ENCODE measurements at regions not wholly inside any gene's neighbourhood (a gene's known extent, or its start where the extent isn't known, plus 50 kb on each side); places are given as distances from the start of the nearest gene placed in this dataset.

DNA sequence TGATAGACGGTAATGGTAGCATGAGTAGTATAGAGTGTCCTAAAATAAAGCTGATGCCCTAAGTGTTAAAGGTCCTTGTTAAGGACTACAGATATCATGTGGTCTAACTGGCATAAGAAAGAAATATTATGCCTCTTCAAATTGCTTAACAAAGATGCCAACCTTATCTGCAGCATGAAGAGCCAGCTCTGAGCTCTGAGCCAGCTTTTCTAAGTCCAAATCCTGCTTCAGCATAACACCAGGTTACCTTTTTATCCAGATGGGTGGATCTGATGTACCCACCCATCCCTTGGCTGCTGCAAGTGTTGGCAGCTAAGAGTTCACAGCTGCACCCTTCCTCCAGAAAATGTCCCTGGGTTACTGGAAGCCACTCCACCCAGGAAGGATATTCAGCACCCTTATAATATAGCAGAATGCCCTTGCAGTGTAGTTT lies 83.8 kb downstream of the TENT5A start:
- FAIRE-seq, result no peak
- DNase-seq (ENCODE audit: insufficient read length, low spot score), result no peak
- TF ChIP-seq POU2F2 (IDR thresholded peaks at IDR 0.05; ENCODE audit: low read depth, low read length), result no peak
- no peak for TF ChIP-seq SPI1 (IDR thresholded peaks at IDR 0.05; ENCODE audit: low read depth, low read length)
- no peak for TF ChIP-seq POLR2AphosphoS5 (IDR thresholded peaks at IDR 0.05; ENCODE audit: low read depth, low read length)
- no peak for TF ChIP-seq TAF1 (IDR thresholded peaks at IDR 0.05; ENCODE audit: low read depth, low read length)
- no peak for TF ChIP-seq PAX5 (IDR thresholded peaks at IDR 0.05; ENCODE audit: insufficient read depth, low read length, severe bottlenecking)

- FAIRE-seq, result no peak
- TF ChIP-seq POLR2AphosphoS5 (IDR thresholded peaks at IDR 0.05; ENCODE audit: low read depth, low read length) (no peak), POLR2A (IDR thresholded peaks at IDR 0.05; ENCODE audit: low read depth, low read length) (no peak), TAF1 (IDR thresholded peaks at IDR 0.05; ENCODE audit: low read depth, low read length) (no peak)
Observed at GRCh38 chr6:81666481-81666880, 86.0 kb downstream of the TENT5A start.

DNA sequence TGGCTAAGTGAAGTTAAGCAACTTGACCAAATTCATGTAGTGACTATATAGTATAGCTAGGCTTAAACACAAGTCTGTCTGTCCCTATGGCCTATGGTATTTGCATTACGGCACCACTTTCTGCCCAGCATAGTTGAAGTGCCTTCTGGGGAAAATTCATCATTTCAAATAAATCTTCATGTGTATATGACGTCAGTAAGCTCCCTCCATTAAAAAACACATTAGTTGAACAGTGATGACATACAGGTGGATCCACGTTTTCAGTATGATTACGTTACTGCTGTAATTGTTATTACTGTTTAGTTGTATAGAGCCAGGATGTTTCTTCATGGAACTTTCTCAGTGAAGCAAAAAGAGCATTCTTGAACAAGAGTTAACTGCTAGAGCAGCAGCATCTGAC lies 96.2 kb downstream of the TENT5A start:
- DNase-seq (ENCODE audit: insufficient read length, low spot score) (no peak), FAIRE-seq (no peak)
- TF ChIP-seq TAF1 (IDR thresholded peaks at IDR 0.05; ENCODE audit: low read depth, low read length) (no peak), POLR2AphosphoS5 (IDR thresholded peaks at IDR 0.05; ENCODE audit: low read depth, low read length) (no peak), PAX5 (IDR thresholded peaks at IDR 0.05; ENCODE audit: insufficient read depth, low read length, severe bottlenecking) (no peak), POLR2A (IDR thresholded peaks at IDR 0.05; ENCODE audit: low read depth, low read length) (no peak), POU2F2 (IDR thresholded peaks at IDR 0.05; ENCODE audit: low read depth, low read length) (no peak), SPI1 (IDR thresholded peaks at IDR 0.05; ENCODE audit: low read depth, low read length) (no peak)

More at GRCh38 chr6:81666481-81666880, 86.0 kb downstream of the TENT5A start:
- no peak for DNase-seq (ENCODE audit: insufficient read length, low spot score)

DNA sequence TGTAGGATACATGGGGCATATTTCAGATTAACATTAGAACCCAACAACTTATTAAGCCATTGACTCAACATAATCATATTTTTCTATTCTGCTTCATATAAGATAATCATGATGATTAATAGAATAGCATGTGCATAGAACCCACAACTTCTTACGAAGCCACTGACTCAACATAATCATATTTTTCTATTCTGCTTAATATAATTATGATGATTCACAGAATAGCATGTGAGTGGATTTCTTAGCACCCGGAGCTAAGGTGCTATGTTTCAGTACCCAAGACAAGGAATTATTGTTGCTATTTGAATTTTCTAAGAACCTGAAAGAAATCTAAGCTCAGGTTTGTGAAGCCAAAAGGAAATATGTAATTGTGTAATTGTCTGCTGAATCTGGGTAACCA lies 96.8 kb downstream of the TENT5A start:
- no peak for DNase-seq (ENCODE audit: insufficient read length, low spot score)
- no peak for TF ChIP-seq POLR2AphosphoS5 (IDR thresholded peaks at IDR 0.05; ENCODE audit: low read depth, low read length)
- no peak for TF ChIP-seq POLR2A (IDR thresholded peaks at IDR 0.05; ENCODE audit: low read depth, low read length)
- TF ChIP-seq PAX5 (IDR thresholded peaks at IDR 0.05; ENCODE audit: insufficient read depth, low read length, severe bottlenecking), result no peak
- TF ChIP-seq TAF1 (IDR thresholded peaks at IDR 0.05; ENCODE audit: low read depth, low read length), result no peak
- TF ChIP-seq SPI1 (IDR thresholded peaks at IDR 0.05; ENCODE audit: low read depth, low read length), result no peak
- no peak for TF ChIP-seq POU2F2 (IDR thresholded peaks at IDR 0.05; ENCODE audit: low read depth, low read length)
- FAIRE-seq, result no peak

DNA sequence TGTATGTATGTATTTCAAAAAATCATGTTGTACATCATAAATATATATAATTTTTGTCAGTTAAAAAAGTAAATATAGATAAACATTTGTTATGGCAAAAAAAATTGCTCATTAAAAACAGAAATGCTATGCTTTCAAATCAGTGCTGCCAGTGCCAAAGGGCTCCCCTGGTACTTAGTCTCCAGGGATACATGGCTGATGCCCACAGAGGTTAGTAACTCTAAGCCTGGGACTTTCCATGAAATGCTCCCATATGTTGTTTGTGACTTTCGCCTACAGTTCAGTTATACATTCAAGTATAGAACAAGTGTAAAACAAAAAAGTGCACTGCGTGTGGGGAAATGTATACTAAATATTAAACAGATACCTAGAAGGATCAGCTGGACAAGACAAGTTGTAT lies 104.0 kb downstream of the TENT5A start:
- FAIRE-seq (no peak), DNase-seq (ENCODE audit: insufficient read length, low spot score) (no peak)
- TF ChIP-seq SPI1 (IDR thresholded peaks at IDR 0.05; ENCODE audit: low read depth, low read length) (no peak), POLR2AphosphoS5 (IDR thresholded peaks at IDR 0.05; ENCODE audit: low read depth, low read length) (no peak), PAX5 (IDR thresholded peaks at IDR 0.05; ENCODE audit: insufficient read depth, low read length, severe bottlenecking) (no peak), POU2F2 (IDR thresholded peaks at IDR 0.05; ENCODE audit: low read depth, low read length) (no peak), TAF1 (IDR thresholded peaks at IDR 0.05; ENCODE audit: low read depth, low read length) (no peak), POLR2A (IDR thresholded peaks at IDR 0.05; ENCODE audit: low read depth, low read length) (no peak)

DNA sequence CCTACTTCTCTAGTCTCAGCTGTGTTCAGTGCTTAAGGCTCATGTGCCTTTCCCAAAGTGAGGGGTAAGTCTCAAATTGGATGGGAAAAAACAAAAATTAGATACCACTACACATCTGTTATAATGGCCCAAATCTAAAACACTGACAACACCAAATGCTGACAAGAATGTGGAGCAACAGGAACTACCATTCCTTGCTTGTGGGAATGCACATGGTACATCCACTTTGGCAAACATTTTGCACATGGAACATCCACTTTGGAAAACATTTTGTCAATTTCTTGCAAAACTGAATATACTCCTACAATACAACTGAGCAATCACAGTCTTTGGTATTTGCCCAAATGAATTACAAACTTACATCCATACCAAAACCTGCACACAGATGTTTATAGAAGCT lies 109.3 kb downstream of the TENT5A start:
- DNase-seq (ENCODE audit: insufficient read length, low spot score), result no peak
- no peak for TF ChIP-seq TAF1 (IDR thresholded peaks at IDR 0.05; ENCODE audit: low read depth, low read length)
- no peak for TF ChIP-seq POLR2A (IDR thresholded peaks at IDR 0.05; ENCODE audit: low read depth, low read length)
- no peak for TF ChIP-seq POU2F2 (IDR thresholded peaks at IDR 0.05; ENCODE audit: low read depth, low read length)
- no peak for TF ChIP-seq POLR2AphosphoS5 (IDR thresholded peaks at IDR 0.05; ENCODE audit: low read depth, low read length)
- TF ChIP-seq SPI1 (IDR thresholded peaks at IDR 0.05; ENCODE audit: low read depth, low read length), result no peak
- FAIRE-seq, result no peak

DNA sequence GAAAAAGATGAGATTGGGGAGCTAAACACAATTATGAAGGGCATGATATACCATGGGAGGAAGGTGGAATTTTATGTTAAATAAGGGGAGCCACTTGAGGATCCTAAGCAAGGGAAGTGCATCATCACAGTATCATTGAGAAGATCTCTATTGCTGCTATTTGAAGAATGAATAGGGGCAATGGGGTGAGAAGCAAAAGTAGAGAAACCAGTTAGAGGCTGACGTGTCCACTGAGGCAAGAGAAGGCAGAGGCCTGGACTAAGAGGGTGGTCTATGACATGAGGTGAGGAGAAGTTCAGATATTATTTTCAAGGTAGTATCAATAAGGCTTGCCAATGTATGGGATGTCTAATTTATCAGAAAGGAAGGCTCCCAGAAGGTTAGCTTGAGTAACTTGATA lies 111.6 kb downstream of the TENT5A start:
- DNase-seq (ENCODE audit: insufficient read length, low spot score) (no peak), FAIRE-seq (no peak)
- TF ChIP-seq PAX5 (IDR thresholded peaks at IDR 0.05; ENCODE audit: insufficient read depth, low read length, severe bottlenecking) (no peak), POLR2AphosphoS5 (IDR thresholded peaks at IDR 0.05; ENCODE audit: low read depth, low read length) (no peak), POU2F2 (IDR thresholded peaks at IDR 0.05; ENCODE audit: low read depth, low read length) (no peak), POLR2A (IDR thresholded peaks at IDR 0.05; ENCODE audit: low read depth, low read length) (no peak), SPI1 (IDR thresholded peaks at IDR 0.05; ENCODE audit: low read depth, low read length) (no peak), TAF1 (IDR thresholded peaks at IDR 0.05; ENCODE audit: low read depth, low read length) (no peak)

DNA sequence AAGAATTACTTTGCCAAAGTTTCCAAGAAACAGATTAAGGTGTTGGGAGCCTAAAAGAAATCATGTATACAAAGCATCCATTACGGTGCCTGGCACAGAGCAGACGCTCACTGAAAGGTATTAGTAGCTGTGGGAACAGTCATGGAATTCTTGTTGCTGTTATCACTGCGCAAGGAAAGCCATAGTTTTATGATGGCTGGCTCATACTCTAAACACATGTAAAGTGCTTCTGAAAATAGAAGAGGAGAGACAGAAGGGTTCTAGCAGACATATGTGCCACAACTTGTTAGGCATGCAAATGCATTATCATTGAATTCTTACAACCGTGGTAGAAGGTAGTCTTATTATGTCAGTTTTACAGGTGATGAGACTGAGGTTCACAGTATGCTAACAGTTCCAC lies 112.4 kb downstream of the TENT5A start:
- FAIRE-seq (no peak), DNase-seq (ENCODE audit: insufficient read length, low spot score) (no peak)
- TF ChIP-seq POU2F2 (IDR thresholded peaks at IDR 0.05; ENCODE audit: low read depth, low read length) (no peak), POLR2A (IDR thresholded peaks at IDR 0.05; ENCODE audit: low read depth, low read length) (no peak), TAF1 (IDR thresholded peaks at IDR 0.05; ENCODE audit: low read depth, low read length) (no peak), SPI1 (IDR thresholded peaks at IDR 0.05; ENCODE audit: low read depth, low read length) (no peak), PAX5 (IDR thresholded peaks at IDR 0.05; ENCODE audit: insufficient read depth, low read length, severe bottlenecking) (no peak), POLR2AphosphoS5 (IDR thresholded peaks at IDR 0.05; ENCODE audit: low read depth, low read length) (no peak)

DNA sequence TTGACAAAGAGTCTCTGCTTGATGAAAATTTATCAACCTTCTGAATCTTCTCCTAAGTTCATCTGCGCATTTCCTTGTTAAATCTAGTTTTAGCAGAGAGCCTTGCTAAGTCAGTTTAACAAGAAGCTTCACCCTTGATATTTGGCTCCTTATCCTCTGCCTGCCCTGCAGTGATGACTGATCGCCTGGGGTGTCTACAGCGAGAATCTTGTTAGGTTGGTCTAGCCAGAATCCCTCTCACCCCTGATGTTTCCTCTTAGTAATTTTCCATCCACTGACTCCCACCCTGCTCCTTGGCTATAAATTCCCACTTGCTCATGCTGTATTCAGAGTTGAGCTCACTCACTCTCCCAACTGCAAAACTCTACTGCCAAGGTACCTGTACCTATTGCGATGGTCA lies 114.1 kb downstream of the TENT5A start:
- FAIRE-seq, result no peak
- no peak for DNase-seq (ENCODE audit: insufficient read length, low spot score)

GRCh38 chr6:81636930-81637568 lies 115.4 kb downstream of the TENT5A start:
- TF ChIP-seq TAF1 (IDR thresholded peaks at IDR 0.05; ENCODE audit: low read depth, low read length) (no peak), POLR2AphosphoS5 (IDR thresholded peaks at IDR 0.05; ENCODE audit: low read depth, low read length) (no peak), PAX5 (IDR thresholded peaks at IDR 0.05; ENCODE audit: insufficient read depth, low read length, severe bottlenecking) (no peak), SPI1 (IDR thresholded peaks at IDR 0.05; ENCODE audit: low read depth, low read length) (no peak)
- DNase-seq (ENCODE audit: insufficient read length, low spot score), result no peak
- FAIRE-seq, result no peak

More for the DNA sequence above, 114.1 kb downstream of the TENT5A start:
- no peak for TF ChIP-seq SPI1 (IDR thresholded peaks at IDR 0.05; ENCODE audit: low read depth, low read length)

Measured in GM12891 (cell line).